ENCODE measurements at regions not wholly inside any gene's neighbourhood (a gene's known extent, or its start where the extent isn't known, plus 50 kb on each side); places are given as distances from the start of the nearest gene placed in this dataset.
"Not testable (repeated sequence)": the region's sequence is repeated elsewhere in the genome, so short reads cannot be mapped to it uniquely, and the experiment has no call there.

DNA sequence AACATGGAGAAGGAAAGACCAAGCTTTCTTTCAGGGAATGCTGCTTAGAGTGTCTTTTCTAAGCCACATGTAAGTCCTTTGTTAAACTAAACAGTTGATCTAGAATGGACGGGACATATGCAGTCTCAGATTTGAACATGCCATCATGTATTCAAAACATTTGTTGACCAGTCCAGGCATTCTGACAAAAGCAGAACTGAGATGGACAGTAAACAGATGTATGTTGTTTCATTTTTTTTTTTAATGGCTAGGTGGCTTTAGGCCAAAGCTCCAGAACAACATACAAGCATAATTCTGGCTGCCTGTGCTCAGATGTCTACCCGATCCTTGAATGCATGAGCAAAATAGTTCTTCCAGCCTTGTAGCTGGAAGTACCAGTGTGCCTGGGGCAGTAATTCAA, 1211.4 kb upstream of the FAM98A start:
- TF ChIP-seq, protein P1, sequence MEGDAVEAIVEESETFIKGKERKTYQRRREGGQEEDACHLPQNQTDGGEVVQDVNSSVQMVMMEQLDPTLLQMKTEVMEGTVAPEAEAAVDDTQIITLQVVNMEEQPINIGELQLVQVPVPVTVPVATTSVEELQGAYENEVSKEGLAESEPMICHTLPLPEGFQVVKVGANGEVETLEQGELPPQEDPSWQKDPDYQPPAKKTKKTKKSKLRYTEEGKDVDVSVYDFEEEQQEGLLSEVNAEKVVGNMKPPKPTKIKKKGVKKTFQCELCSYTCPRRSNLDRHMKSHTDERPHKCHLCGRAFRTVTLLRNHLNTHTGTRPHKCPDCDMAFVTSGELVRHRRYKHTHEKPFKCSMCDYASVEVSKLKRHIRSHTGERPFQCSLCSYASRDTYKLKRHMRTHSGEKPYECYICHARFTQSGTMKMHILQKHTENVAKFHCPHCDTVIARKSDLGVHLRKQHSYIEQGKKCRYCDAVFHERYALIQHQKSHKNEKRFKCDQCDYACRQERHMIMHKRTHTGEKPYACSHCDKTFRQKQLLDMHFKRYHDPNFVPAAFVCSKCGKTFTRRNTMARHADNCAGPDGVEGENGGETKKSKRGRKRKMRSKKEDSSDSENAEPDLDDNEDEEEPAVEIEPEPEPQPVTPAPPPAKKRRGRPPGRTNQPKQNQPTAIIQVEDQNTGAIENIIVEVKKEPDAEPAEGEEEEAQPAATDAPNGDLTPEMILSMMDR (IDR thresholded peaks at IDR 0.05; ENCODE audit: low read depth, low read length), result no peak
- peaks cover 5% of the 10 kb centered on the region for H3K4me1 ChIP-seq
- no peak overlapping the region for H3K4me3 ChIP-seq (ENCODE audit: low read depth, low read length)
- H3K27me3 ChIP-seq, result no peaks in the 10 kb centered on the region
- no peak for DNase-seq
- no peaks in the 10 kb centered on the region for H3K9me3 ChIP-seq
- H3K36me3 ChIP-seq, result no peaks in the 10 kb centered on the region

DNA sequence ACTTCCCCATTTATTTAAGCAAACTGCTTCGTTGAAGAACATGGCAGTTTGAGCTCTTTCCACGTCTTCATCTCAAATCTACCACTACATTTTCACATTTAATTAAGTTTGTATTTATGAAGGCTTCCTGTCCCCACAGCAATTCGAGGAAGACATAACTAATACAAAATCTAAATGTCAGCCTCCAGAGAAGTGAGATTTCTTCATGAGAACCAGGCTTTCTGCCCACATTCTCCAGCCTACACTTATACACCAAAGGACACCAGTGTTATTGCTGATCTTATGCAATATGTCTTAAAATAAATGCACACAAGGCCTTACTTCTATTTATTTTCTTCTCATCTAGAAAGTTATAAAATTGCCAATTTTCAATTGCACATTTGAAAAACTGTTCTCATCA, 1209.3 kb upstream of the FAM98A start:
- DNase-seq, result no peak

DNA sequence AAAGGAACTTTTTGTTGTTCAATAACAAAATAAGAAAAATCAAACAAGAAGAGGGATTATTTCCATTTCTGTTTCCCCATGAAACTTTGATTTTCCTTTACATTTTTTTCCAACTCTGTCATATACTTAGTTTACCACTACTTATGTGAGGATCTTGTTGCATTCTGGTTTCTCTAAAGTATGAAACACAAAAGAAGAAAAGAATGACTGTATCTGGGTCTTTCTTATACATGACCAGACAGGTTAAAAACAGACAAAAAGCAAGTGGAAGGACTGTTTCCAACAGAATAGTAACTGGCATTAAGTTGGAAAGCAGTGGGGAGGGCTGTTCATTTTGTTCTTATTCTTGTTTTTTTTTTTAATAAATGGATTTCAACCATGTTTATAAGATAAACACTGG, 1207.8 kb upstream of the FAM98A start:
- Histone ChIP-seq H3K27me3 (no peaks in the 10 kb centered on the region), H3K9me3 (no peaks in the 10 kb centered on the region), H3K4me3 (ENCODE audit: low read depth, low read length) (no peak overlapping the region), H3K4me1 (peaks cover 5% of the 10 kb centered on the region), H3K36me3 (no peaks in the 10 kb centered on the region)
- DNase-seq, result no peak
- TF ChIP-seq, protein P1 (IDR thresholded peaks at IDR 0.05; ENCODE audit: low read depth, low read length), result no peak

More for the DNA sequence above, 1209.3 kb upstream of the FAM98A start:
- H3K9me3 ChIP-seq, result no peaks in the 10 kb centered on the region
- TF ChIP-seq, protein P1 (IDR thresholded peaks at IDR 0.05; ENCODE audit: low read depth, low read length), result no peak
- peaks cover 5% of the 10 kb centered on the region for H3K4me1 ChIP-seq
- H3K36me3 ChIP-seq, result no peaks in the 10 kb centered on the region
- H3K27me3 ChIP-seq, result no peaks in the 10 kb centered on the region
- H3K4me3 ChIP-seq (ENCODE audit: low read depth, low read length), result no peak overlapping the region

DNA sequence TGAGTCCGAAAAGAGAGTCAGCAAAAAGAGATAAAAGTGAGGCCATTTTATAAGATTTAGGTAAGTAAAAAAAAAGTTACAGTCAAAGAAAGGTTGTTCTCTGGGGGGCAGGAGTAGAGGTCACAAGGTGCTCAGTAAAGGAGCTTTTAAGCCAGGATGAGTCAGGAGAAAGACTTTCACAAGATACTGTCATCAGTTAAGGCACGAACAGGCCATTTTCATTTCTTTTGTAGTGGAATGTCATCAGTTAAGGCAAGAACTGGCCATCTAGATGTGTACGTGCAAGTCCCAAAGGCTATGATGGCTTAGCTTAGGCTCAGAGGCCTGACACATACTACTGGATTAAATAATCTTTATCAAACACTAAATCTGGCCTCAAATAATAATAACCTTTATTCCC, 1207.3 kb upstream of the FAM98A start:
- Histone ChIP-seq H3K4me1 (peaks cover 5% of the 10 kb centered on the region), H3K9me3 (no peaks in the 10 kb centered on the region), H3K27me3 (no peaks in the 10 kb centered on the region), H3K36me3 (no peaks in the 10 kb centered on the region), H3K4me3 (ENCODE audit: low read depth, low read length) (no peak overlapping the region)
- DNase-seq, result no peak
- TF ChIP-seq, protein P1 (IDR thresholded peaks at IDR 0.05; ENCODE audit: low read depth, low read length), result no peak

DNA sequence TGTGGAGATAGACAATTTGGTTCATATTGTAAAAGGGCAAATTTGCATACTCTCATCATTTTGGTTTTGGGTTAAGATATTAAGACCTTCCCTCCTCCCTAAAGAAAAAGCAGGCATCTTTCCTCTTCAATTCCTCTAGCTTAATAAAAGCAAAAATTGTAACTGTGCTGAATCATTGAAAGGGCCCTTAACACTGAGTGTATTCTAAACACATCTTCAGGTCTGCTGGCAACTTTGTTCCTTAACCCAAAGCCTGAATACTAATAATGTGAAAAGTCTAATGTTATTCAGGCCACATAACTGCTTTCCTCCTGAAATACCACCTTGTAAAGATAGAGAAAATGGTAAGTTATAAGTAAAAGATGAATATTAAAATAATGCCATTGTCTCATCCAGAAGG, 1200.5 kb upstream of the FAM98A start:
- H3K4me3 ChIP-seq (ENCODE audit: low read depth, low read length), result no peak overlapping the region
- H3K36me3 ChIP-seq, result no peaks in the 10 kb centered on the region
- TF ChIP-seq, protein P1 (IDR thresholded peaks at IDR 0.05; ENCODE audit: low read depth, low read length), result no peak
- H3K9me3 ChIP-seq, result no peaks in the 10 kb centered on the region
- no peaks in the 10 kb centered on the region for H3K4me1 ChIP-seq
- no peaks in the 10 kb centered on the region for H3K27me3 ChIP-seq
- no peak for DNase-seq

DNA sequence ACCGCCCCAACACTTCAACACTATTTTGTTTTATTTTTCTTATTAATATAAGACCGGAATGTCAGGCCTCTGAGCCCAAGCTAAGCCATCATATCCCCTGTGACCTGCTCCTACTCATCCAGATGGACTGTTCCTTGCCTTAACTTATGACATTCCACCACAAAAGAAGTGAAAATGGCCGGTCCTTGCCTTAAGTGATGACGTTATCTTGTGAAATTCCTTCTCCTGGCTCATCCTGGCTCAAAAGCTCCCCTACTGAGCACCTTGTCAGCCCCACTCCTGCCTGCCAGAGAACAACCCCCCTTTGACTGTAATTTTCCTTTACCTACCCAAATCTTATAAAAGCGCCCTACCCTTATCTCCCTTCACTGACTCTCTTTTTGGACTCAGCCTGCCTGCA, 1196.5 kb upstream of the FAM98A start:
- not testable (repeated sequence) for H3K36me3 ChIP-seq; DNase-seq; H3K27me3 ChIP-seq; H3K9me3 ChIP-seq; H3K4me1 ChIP-seq; H3K4me3 ChIP-seq (ENCODE audit: low read depth, low read length)

DNA sequence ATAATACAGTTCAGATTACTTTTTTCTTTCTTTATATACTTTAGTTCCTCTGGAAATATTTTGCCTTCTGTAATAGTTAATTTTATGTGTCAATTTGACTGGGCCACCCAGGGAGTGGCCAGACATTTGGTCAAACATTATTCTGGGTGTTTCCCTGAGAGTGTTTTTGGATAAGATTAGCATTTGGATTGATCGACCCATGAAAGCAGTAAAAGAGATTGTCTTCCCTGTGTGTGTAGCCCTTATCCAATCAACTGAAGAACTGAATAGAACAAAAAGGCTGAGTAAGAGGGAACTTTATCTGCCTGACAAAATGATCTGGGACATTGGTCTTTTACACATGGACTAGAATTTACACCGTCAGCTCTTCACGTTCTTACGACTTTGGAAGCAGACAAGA, 1190.1 kb upstream of the FAM98A start:
- H3K4me1 ChIP-seq, result no peaks in the 10 kb centered on the region
- no peak overlapping the region for H3K4me3 ChIP-seq (ENCODE audit: low read depth, low read length)
- TF ChIP-seq, protein P1 (IDR thresholded peaks at IDR 0.05; ENCODE audit: low read depth, low read length), result no peak
- no peaks in the 10 kb centered on the region for H3K27me3 ChIP-seq
- no peaks in the 10 kb centered on the region for H3K9me3 ChIP-seq
- no peak for DNase-seq
- no peaks in the 10 kb centered on the region for H3K36me3 ChIP-seq
